Duodenal mucosa (tissue), 2 donors: ENCODE measurements at regions not wholly inside any gene's neighbourhood (a gene's known extent, or its start where the extent isn't known, plus 50 kb on each side); places are given as distances from the start of the nearest gene placed in this dataset.

Experiments
- H3K27ac ChIP-seq: one replicate; pipeline ENCODE4 v1.7.0; 2013; ENCODE audit warnings: low read depth, low read length
- H3K27me3 ChIP-seq, 2 donors: one replicate each; pipeline ENCODE4 v1.7.0; 2013; ENCODE audit warnings: low read length in 2 of 2, control low read depth in 1 of 2; ENCODE audit not compliant: insufficient read depth in 2 of 2, control insufficient read depth in 1 of 2
- H3K36me3 ChIP-seq, 2 donors: one replicate each; pipeline ENCODE4 v1.7.0; 2013; ENCODE audit warnings: low read length in 2 of 2, control low read depth in 1 of 2; ENCODE audit not compliant: insufficient read depth in 2 of 2, control insufficient read depth in 1 of 2
- H3K4me1 ChIP-seq, 2 donors: one replicate each; pipeline ENCODE4 v1.7.0; 2013; ENCODE audit warnings: low read length in 2 of 2, control low read depth in 1 of 2; ENCODE audit not compliant: insufficient read depth in 2 of 2, control insufficient read depth in 1 of 2
- H3K4me3 ChIP-seq, 2 donors: one replicate each; pipeline ENCODE4 v1.7.0; 2013; ENCODE audit warnings: low read length in 2 of 2, low read depth in 1 of 2
- H3K9ac ChIP-seq, 2 donors: one replicate each; pipeline ENCODE4 v1.7.0; 2013; ENCODE audit warnings: low read length in 2 of 2, low read depth in 1 of 2
- H3K9me3 ChIP-seq, 2 donors: one replicate each; pipeline ENCODE4 v1.7.0; 2013; ENCODE audit warnings: low read length in 2 of 2, control low read depth in 1 of 2; ENCODE audit not compliant: control insufficient read depth in 1 of 2

DNA sequence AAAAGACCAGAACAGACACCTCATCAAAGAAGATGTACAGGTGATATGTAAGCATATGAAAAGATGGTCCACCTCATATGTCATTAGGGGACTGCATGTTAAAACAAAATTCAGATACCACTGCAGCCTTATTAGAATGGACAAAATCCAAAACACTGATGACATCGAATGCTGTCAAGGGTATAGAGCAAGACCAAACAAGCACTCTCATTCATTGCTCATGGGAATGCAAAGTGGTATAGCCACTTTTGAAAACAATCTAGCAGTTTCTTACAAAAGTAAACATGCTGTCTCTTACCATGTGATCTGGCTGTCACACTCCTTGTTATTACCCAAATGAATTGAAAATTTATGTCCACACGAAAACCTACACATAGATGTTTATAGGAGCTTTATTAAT lies 426.6 kb upstream of the ESRRG start:
- H3K9me3 ChIP-seq = no peaks in the 10 kb centered on the region

DNA sequence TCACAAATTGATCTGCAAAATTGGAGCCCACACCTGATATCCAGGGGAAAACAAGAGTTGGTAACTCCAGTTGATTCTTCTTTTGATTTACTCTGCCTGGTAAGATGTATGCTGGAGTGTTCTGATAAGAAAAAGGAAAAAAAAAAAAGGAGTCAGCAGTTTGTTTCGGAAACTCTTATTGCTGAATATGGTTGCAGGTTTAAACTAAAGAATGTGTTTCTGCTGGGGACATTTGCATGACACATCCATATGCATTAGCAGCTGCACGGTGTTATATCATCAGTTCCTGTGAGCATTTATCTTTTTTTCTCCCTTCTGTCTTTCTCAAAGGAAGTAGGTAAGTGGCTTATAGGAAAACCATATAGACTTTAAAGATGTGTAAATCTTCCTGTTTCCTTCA lies 418.5 kb upstream of the ESRRG start:
- Histone ChIP-seq H3K27me3 (peaks cover 30 to 44% of the 10 kb centered on the region in 2 donors), H3K36me3 (no peaks in the 10 kb centered on the region), H3K4me3 (no peak overlapping the region), H3K27ac (no peak overlapping the region), H3K4me1 (peaks cover 8 to 13% of the 10 kb centered on the region in 2 donors), H3K9ac (no peak overlapping the region), H3K9me3 (no peaks in the 10 kb centered on the region)

More for the DNA sequence above, 426.6 kb upstream of the ESRRG start:
- no peaks in the 10 kb centered on the region for H3K36me3 ChIP-seq
- H3K27me3 ChIP-seq = no peaks in the 10 kb centered on the region
- no peak overlapping the region for H3K27ac ChIP-seq
- no peak overlapping the region for H3K4me3 ChIP-seq
- H3K4me1 ChIP-seq = no peaks in the 10 kb centered on the region
- no peak overlapping the region for H3K9ac ChIP-seq

DNA sequence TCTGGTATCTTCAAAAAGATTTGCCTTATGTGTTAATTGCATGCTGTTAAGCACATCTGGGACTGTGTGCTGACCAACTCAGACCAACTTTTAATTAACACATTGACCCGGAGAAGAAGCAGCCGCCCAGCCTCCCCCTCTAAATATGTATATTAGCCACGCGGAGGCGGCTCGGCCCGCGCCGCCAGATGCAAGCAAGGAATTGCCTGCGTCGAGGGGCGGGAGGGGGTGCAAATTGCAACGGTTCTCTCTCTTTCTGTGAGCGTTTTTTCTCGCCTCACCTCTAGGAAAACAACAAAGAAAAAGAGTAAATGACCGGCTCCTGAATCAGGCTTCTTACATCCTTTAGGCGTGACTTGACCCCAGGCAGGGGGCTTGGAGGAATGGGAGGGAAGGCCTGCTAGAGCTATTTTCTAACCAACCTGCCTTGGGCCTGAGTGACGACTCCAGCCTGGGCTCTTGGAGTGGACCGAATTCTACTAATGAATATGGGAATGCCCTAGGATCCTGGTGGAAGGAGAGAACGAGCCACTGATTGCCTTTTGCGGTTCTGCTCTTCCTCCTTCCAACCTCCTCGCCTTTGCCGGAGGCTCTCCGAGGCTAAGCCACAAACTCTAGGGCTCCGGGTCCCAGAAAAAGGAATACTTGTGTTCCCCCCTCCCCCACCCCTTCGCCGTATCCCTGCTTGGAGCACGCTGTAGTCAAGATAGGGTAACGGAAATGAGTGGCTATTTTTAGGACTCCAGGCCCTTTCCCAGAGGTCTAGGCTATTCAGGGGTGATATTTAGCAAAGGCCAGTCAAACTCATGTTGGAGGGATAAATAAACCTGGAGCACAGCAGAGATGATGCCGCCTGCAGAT lies 417.0 kb upstream of the ESRRG start:
- Histone ChIP-seq H3K27me3 (peaks cover 39 to 58% of the 10 kb centered on the region in 2 donors), H3K4me3 (no peak overlapping the region), H3K9ac (no peak overlapping the region), H3K9me3 (no peaks in the 10 kb centered on the region), H3K4me1 (peaks cover 17 to 23% of the 10 kb centered on the region in 2 donors), H3K27ac (no peak overlapping the region), H3K36me3 (no peaks in the 10 kb centered on the region)

DNA sequence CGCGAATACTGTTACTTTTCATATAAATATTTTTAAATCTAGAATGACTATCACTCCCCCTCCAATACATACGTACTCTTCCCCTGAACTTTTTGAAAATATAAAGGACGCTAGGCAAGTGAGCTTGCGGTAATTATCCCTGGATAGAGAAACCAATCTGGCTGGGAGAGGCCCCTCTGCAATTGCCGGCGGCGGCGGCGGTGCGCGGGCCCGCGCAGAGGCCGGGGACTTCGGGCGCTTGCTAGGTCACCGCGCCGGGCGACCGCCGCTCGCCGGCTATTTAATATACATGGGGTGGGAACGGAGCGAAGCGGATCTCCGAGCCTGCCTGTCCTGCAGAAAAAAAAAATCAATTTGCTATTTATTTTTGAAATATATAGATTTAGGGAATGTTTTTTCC lies 416.3 kb upstream of the ESRRG start:
- no peak overlapping the region for H3K27ac ChIP-seq
- no peaks in the 10 kb centered on the region for H3K9me3 ChIP-seq
- H3K4me1 ChIP-seq = peaks cover 24 to 27% of the 10 kb centered on the region in 2 donors
- H3K4me3 ChIP-seq = no peak overlapping the region
- no peaks in the 10 kb centered on the region for H3K36me3 ChIP-seq
- H3K27me3 ChIP-seq = peaks cover 43 to 65% of the 10 kb centered on the region in 2 donors
- H3K9ac ChIP-seq = no peak overlapping the region

DNA sequence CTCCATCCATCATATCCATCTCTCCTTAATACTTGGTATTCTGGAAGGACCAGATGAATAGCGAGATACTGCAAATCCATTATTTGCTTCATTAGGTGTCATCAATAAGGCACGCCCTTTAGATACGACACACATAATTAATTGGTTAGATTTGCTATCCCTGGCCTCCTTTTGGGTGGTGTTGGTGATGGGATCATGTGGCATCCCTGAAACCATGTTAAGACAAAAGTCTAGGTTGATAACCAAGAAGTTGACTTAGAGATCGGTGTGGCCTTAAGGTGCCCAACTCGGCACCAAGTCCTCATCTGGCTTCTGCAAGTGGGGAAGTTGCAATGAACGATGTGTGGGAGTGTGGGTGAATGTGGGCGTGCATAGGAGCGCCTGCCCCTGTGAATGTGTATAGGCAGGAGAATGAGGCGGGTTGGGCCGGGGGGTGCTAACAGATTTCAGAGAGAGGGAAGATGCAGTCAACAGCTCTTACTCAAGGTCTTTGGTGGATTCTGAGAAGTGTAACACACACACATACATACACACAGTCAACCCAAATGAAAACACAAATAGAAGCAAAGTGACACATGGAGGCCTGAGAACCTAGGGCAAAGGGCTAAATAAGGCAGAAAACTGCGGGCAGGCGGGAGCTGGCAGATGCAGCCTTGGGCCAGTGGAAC lies 415.7 kb upstream of the ESRRG start:
- Histone ChIP-seq H3K9me3 (no peaks in the 10 kb centered on the region), H3K4me3 (no peak overlapping the region), H3K27ac (no peak overlapping the region), H3K9ac (no peak overlapping the region), H3K4me1 (peaks cover 27% of the 10 kb centered on the region in 2 donors), H3K27me3 (peaks cover 49 to 71% of the 10 kb centered on the region in 2 donors), H3K36me3 (no peaks in the 10 kb centered on the region)

DNA sequence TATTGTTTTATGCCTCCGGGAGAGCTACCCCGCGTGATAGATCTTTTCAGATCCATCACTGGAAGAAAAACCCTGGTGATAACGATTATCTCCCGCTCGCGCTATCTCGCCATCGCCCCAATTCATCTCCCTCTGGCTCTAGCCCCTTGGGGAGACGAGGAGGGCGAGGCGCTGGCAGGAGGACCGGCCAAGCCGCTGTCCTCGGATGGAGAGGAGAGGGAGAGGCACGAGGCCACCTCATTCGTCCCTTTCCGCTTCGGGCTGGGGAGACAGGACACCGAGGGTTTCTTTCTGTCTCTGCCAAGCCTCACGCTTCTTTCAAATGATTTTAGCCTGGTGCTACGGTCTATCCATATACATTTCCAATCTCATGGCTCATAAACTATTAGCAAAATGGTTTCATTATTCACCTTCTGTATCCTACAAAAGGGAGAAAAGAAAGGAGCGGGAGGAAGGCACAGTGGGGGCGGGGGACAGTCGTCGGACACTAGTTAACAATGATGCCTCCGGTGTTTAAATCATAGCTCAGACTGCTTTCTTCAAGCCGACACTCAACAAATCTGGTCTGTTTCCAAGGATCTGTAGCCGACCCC lies 415.0 kb upstream of the ESRRG start:
- Histone ChIP-seq H3K27ac (peak overlapping the region; percentile 10), H3K4me1 (peaks cover 27% of the 10 kb centered on the region in 2 donors), H3K4me3 (peak overlapping the region; percentile 40 to 47)

DNA sequence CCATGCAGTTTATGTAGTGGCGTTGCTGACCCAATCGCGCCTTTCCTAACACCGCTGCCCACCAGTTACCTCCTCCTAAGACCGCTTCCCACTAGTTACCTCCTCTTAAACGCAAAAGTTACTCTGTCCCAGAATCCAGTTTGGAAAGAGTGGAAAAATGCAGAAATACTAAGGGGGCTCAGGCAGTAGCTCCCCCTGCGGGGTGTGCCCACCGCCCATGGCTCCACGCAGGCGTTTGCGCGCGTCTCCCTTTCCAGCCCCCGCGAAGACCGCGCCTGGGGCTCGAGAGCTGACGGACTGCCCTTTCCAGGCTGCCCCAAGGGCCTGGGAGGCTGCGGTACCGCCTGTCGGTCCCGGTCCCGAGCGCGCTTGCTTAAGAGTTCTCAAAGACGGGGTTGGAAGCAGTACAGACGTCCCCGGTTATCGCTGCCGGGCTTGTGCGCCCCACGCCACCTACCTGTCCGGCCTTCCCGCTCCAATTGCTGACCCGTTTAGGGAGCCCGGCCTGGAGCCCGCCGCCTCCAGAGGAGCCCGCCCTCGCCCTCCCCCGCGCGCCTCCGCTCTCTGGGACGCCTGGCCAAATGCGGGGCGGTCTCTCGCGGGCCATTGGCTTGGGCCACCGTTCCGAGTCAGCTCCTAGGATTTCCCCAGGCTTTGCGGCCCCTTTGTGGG lies 414.1 kb upstream of the ESRRG start:
- Histone ChIP-seq H3K27me3 (peaks cover 60 to 81% of the 10 kb centered on the region in 2 donors), H3K27ac (peak overlapping the region; percentile 50), H3K4me3 (peak overlapping the region; percentile 60 to 63)

More for the DNA sequence above, 415.0 kb upstream of the ESRRG start:
- Histone ChIP-seq H3K27me3 (peaks cover 54 to 75% of the 10 kb centered on the region in 2 donors), H3K36me3 (no peaks in the 10 kb centered on the region), H3K9ac (no peak overlapping the region), H3K9me3 (no peaks in the 10 kb centered on the region)

DNA sequence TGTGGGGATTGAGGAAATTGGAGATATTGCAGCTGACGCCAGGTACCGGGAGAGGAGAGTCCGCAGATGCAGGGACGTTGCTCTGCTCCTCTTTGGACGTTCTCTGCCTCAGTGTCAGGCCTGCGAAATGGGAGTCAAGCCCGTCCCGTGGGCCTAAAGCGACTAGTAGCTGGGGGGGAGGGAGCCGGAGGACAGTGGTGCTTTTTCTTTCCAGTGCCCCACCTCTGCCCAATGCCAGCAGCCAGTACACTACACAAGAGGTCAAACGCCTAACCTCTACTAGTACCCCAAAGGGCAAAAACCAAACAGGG lies 413.6 kb upstream of the ESRRG start:
- no peak overlapping the region for H3K9ac ChIP-seq
- peak overlapping the region; percentile 60 to 63 for H3K4me3 ChIP-seq
- H3K27ac ChIP-seq = no peak overlapping the region
- no peaks in the 10 kb centered on the region for H3K36me3 ChIP-seq
- H3K27me3 ChIP-seq = peaks cover 60 to 81% of the 10 kb centered on the region in 2 donors
- no peaks in the 10 kb centered on the region for H3K9me3 ChIP-seq
- peaks cover 27% of the 10 kb centered on the region in 2 donors for H3K4me1 ChIP-seq

More for the DNA sequence above, 414.1 kb upstream of the ESRRG start:
- no peaks in the 10 kb centered on the region for H3K36me3 ChIP-seq
- H3K9ac ChIP-seq = no peak overlapping the region
- no peaks in the 10 kb centered on the region for H3K9me3 ChIP-seq
- H3K4me1 ChIP-seq = peaks cover 27% of the 10 kb centered on the region in 2 donors

DNA sequence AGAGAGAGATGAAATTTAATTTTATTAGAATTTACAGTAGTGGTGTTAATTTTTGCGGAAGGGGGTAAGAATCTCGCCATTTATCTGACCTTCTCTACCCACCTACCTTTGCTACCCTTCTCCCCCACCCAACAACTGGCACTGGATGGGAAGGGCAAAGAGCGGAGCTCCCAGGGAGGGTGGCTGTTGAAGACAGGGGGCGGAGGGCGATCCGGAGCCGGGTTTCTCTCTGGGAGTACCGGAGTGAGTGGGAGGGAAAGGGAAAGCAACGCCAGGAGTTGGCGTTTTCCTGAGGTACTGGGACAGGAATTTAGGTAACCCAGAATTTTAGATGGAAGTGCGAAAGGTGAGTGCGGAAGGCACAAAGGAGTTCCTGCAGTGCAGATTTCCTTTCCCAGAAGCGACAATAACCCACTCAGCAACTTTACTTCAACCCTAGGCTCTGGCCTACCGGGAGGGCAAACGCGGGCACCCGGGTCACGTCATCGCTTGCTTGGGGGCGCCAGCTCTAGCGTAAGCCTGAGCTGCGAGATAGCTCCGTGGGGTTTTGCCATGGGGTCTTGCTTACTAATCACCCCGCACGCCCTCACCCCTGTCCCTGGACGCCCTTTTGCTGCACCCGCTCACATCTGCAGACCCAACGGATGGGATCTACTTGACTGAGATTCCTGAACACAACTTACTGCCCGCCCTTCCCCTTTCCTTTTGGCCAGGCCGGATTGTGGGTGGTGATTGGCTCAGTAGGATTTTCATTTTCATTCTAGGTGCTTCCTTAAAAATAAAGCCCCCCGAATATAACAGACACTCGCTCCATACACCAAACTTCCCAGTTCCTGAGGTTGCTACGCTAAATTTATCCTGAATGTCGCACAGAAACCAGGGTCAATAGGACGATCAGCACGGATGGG lies 413.0 kb upstream of the ESRRG start:
- Histone ChIP-seq H3K27me3 (peaks cover 60 to 79% of the 10 kb centered on the region in 2 donors), H3K9ac (no peak overlapping the region), H3K27ac (no peak overlapping the region), H3K36me3 (no peaks in the 10 kb centered on the region), H3K4me3 (peak overlapping the region; percentile 60 to 63), H3K9me3 (no peaks in the 10 kb centered on the region), H3K4me1 (peaks cover 27% of the 10 kb centered on the region in 2 donors)
